Adrenal gland (tissue), 9 donors: ENCODE measurements at regions not wholly inside any gene's neighbourhood (a gene's known extent, or its start where the extent isn't known, plus 50 kb on each side); places are given as distances from the start of the nearest gene placed in this dataset.

Experiments used
- DNase-seq, 7 donors: peaks; one replicate each; pipeline ENCODE4 v3.0.0-alpha.2; 2019 to 2020
- H3K27ac ChIP-seq, 5 donors: fragments of 200-600 bp; sonication (generic) in 4 of 5; 1 replicate in 3 of 5; 2 replicates in 2 of 5; pipeline versions ENCODE4 v1.5.1 to v1.8.0; 2016 to 2020; ENCODE audit warnings: mild to moderate bottlenecking in 1 of 5
- H3K27me3 ChIP-seq: fragments of 200-600 bp; 2 replicates; pipeline ENCODE4 v1.8.0; 2021
- H3K36me3 ChIP-seq, 2 donors: fragments of 200-600 bp; replicated peaks in 1 of 2; 1 replicate in 1 of 2; 2 replicates in 1 of 2; pipeline versions ENCODE4 v1.5.1 to v1.8.0; 2018 to 2022
- H3K4me1 ChIP-seq, 2 donors: fragments of 200-600 bp; replicated peaks in 1 of 2; 1 replicate in 1 of 2; 2 replicates in 1 of 2; pipeline versions ENCODE4 v1.5.1 to v1.8.0; 2018 to 2021
- H3K4me3 ChIP-seq, 4 donors: fragments of 200-600 bp; sonication (generic) in 3 of 4; one replicate each; pipeline ENCODE4 v1.5.1; 2016 to 2018
- H3K9me3 ChIP-seq, 3 donors: fragments of 200-600 bp; sonication (generic) in 1 of 3; replicated peaks in 1 of 3; 1 replicate in 2 of 3; 2 replicates in 1 of 3; pipeline versions ENCODE4 v1.5.1 to v1.8.0; 2016 to 2021
- CTCF ChIP-seq, 6 experiments: fragments of 450-650 bp in 4 of 6; fragments of 200-600 bp in 2 of 6; sonication (generic) in 1 of 6; IDR thresholded peaks; 1 replicate in 5 of 6; 2 replicates in 1 of 6; pipeline versions ENCODE4 v1.5.1 to v1.8.0; 2016 to 2021; ENCODE audit warnings: antibody characterized with exemption in 6 of 6, mild to moderate bottlenecking in 2 of 6, moderate library complexity in 1 of 6
- POLR2A ChIP-seq, 2 donors: fragments of 450-650 bp; IDR thresholded peaks; one replicate each; pipeline ENCODE4 v1.6.1; 2017; ENCODE audit warnings: antibody characterized with exemption in 2 of 2, mild to moderate bottlenecking in 2 of 2, moderate library complexity in 1 of 2
- WGBS, 4 donors: extraction: QIAGEN DNeasy Blood & Tissue Kit in 2 of 4; methylation state at CpG; one replicate each; pipeline versions ENCODE4 v1.1.5 to v1.1.7; 2013 to 2017; 5-methylcytosine and 5-hydroxymethylcytosine counted together
- intact Hi-C, 2 donors: fragments of 100-400 bp; cut with DNase I; formaldehyde crosslinking; loops; one replicate each; pipeline versions ENCODE4 v1.14.1 to v1.15.0; 2022 to 2023
- small RNA-seq, 2 donors: library from RNA; depleted of rRNA; stranded (forward); fragments of <200 nt; gene quantifications; one replicate each; pipeline ENCODE3, GENCODE V24; 2016
- donor health status: healthy with polysubstance abuse.
- donor health status: Bipolar disorder and iron deficiency.
- donor health status: DM: yes; HTN: yes; CAD: no.
- donor health status: DM: no; HTN: no; CAD: no.
- donor health status: DM: no; HTN: no; CAD: no.

- no peaks in the 10 kb centered on the region for H3K36me3 ChIP-seq
- TF ChIP-seq CTCF (IDR thresholded peaks at IDR 0.05) (no peak), POLR2A (IDR thresholded peaks at IDR 0.05) (no peak)
- 84 to 91% (median 89%) methylated on average over 2 of the region's 2 CpGs for WGBS, 4 donors
- peaks cover 0 to 27% of the 10 kb centered on the region in 2 donors for H3K4me1 ChIP-seq
- intact Hi-C loops: no loop called here
- H3K27me3 ChIP-seq: no peaks in the 10 kb centered on the region
- H3K4me3 ChIP-seq: no peak overlapping the region
- no peaks in the 10 kb centered on the region for H3K9me3 ChIP-seq
- no peak for DNase-seq
- H3K27ac ChIP-seq: no peak overlapping the region
Observed at GRCh38 chr10:7470371-7470770, 59.5 kb upstream of the SFMBT2 start.

GRCh38 chr10:7467031-7467667 is 56.3 kb upstream of the SFMBT2 start:
- Histone ChIP-seq H3K4me1 (peaks cover 16 to 27% of the 10 kb centered on the region in 2 donors), H3K36me3 (no peaks in the 10 kb centered on the region), H3K27ac (no peak overlapping the region), H3K9me3 (no peaks in the 10 kb centered on the region), H3K27me3 (no peaks in the 10 kb centered on the region), H3K4me3 (no peak overlapping the region)
- TF ChIP-seq POLR2A (IDR thresholded peaks at IDR 0.05) (no peak), CTCF (IDR thresholded peaks at IDR 0.05) (no peak)
- intact Hi-C loops: no loop called here
- 86 to 95% (median 91%) methylated on average over 7 of the region's 7 CpGs for WGBS, 4 donors
- no peak for DNase-seq

- intact Hi-C loops: no loop called here
- Histone ChIP-seq H3K4me1 (peaks cover 16 to 27% of the 10 kb centered on the region in 2 donors), H3K27me3 (no peaks in the 10 kb centered on the region), H3K27ac (peak overlapping the region; percentile 34 to 77 (median 64)), H3K36me3 (no peaks in the 10 kb centered on the region), H3K9me3 (no peaks in the 10 kb centered on the region), H3K4me3 (no peak overlapping the region)
- TF ChIP-seq POLR2A (IDR thresholded peaks at IDR 0.05): no peak
- TF ChIP-seq CTCF (IDR thresholded peaks at IDR 0.05): no peak
- DNase-seq: peak; percentile 51 to 89 (median 85)
- 33 to 44% (median 37%) methylated on average over 8 of the region's 8 CpGs for WGBS, 4 donors
Observed at GRCh38 chr10:7464691-7465090, 53.9 kb upstream of the SFMBT2 start.

Small RNAs in the stretch of these regions (small RNA-seq; reads per million reads assigned to genes)
- 0 reads per million in 2 donors for gene RNU6-535P
